Mammary epithelial cell (primary cell): ENCODE measurements at regions not wholly inside any gene's neighbourhood (a gene's known extent, or its start where the extent isn't known, plus 50 kb on each side); places are given as distances from the start of the nearest gene placed in this dataset.

Experiments
- EZH2 ChIP-seq: IDR thresholded peaks from 2 replicates; pipeline ENCODE4 v1.6.1; 2012; ENCODE audit warnings: low read length, inconsistent platforms, borderline replicate concordance
- TF ChIP-seq, protein P1 (sequence below), 2 donors: IDR thresholded peaks in 1 of 2; conservative IDR thresholded peaks in 1 of 2; 2 replicates each; pipeline ENCODE4 v1.5.1; 2011 to 2012; ENCODE audit warnings: inconsistent platforms in 2 of 2, low read length in 2 of 2, mild to moderate bottlenecking in 2 of 2, control low read depth in 1 of 2, low read depth in 1 of 2; ENCODE audit not compliant: insufficient read depth in 1 of 2; ENCODE audit errors: extremely low read depth in 1 of 2

DNA sequence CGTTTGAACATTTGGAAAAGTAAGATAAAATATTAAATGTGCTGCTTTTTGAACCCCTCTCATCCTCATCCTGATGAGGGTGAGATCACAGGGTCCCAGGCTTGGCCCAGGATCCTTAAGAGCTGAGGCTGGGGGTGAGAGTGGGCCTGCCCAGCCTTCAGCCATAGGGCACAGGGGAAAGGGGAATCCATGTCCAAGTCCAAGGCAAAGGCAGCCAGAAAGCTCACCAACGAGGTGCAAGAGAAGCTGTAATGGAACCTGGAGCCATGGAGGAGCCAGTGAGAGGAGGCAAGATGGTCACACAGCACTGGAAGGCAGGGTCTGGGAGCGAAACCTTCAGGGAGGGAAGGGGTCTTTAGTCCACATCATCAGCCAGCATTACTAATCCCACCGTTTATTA, 191.9 kb downstream of the RRAGC start:
- TF ChIP-seq, protein P1, sequence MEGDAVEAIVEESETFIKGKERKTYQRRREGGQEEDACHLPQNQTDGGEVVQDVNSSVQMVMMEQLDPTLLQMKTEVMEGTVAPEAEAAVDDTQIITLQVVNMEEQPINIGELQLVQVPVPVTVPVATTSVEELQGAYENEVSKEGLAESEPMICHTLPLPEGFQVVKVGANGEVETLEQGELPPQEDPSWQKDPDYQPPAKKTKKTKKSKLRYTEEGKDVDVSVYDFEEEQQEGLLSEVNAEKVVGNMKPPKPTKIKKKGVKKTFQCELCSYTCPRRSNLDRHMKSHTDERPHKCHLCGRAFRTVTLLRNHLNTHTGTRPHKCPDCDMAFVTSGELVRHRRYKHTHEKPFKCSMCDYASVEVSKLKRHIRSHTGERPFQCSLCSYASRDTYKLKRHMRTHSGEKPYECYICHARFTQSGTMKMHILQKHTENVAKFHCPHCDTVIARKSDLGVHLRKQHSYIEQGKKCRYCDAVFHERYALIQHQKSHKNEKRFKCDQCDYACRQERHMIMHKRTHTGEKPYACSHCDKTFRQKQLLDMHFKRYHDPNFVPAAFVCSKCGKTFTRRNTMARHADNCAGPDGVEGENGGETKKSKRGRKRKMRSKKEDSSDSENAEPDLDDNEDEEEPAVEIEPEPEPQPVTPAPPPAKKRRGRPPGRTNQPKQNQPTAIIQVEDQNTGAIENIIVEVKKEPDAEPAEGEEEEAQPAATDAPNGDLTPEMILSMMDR (conservative IDR thresholded peaks at IDR 0.05 in 1 of 2, IDR thresholded peaks at IDR 0.05 in 1 of 2; ENCODE audit: extremely low read depth in 1 of 2, insufficient read depth in 1 of 2, low read depth in 1 of 2, low read length in 2 of 2) = no peak
- no peak for TF ChIP-seq EZH2
